ENCODE measurements at regions not wholly inside any gene's neighbourhood (a gene's known extent, or its start where the extent isn't known, plus 50 kb on each side); places are given as distances from the start of the nearest gene placed in this dataset.

DNA sequence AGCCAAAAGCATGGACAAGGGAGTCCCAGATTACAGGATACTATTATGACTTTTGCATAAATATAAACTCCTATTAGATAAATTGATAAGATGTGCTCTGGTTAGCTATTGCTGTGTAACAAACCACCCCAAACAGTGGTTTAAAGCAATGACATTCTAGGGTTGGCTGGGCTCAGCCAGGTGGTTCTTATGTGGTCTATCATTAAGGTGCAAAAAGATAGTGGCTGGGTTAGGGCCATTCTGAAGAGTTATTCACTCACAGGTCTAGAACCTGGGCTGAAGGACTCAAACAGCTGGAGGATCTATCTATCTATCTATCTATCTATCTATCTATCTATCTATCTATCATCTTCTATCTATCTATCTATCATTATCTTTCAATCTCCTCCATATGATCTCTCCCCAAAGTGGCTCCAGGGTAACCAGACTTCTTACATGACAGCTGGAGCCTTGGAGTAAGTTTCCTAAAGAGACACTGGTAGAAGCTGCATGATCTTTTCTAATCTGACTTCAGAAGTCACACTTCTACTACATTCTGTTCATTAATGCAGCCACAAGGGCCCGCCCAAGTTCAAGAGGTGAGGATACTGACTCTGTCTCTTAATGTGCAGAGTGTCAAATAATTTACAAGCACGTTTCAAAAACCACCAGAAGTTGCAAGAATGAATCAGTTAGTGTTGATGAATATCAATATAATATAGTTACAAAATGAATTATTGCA is 74.9 kb upstream of the XCR1 start:
- Histone ChIP-seq H3K4me1 (no peaks in the 10 kb centered on the region), H3K9me3 (no peaks in the 10 kb centered on the region), H3K4me3 (ENCODE audit: low read depth, low read length) (no peak overlapping the region), H3K36me3 (no peaks in the 10 kb centered on the region), H3K27me3 (no peaks in the 10 kb centered on the region)
- no peak for DNase-seq
- no peak for TF ChIP-seq CTCF (IDR thresholded peaks at IDR 0.05; ENCODE audit: low read depth, low read length)

DNA sequence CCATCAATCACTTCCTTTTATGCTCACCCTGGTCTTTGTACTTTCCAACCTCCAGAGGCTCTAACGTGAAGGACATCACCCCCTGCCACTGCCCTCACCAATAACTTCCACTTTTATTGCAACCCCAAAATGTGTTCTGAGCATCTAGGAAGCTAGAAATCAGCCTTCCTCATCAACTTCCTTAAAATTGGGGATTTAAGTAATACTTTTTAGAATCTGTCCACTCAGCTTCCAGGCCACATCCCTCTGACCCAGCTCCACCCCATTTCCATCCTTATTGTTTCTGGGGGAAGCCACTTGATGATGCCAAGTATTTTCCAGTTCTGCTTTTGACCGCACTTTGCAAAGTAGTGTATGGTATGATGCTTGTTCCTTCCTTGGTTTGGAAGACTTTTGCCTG is 73.5 kb upstream of the XCR1 start:
- Histone ChIP-seq H3K9me3 (no peaks in the 10 kb centered on the region), H3K36me3 (no peaks in the 10 kb centered on the region), H3K4me3 (ENCODE audit: low read depth, low read length) (no peak overlapping the region), H3K27me3 (no peaks in the 10 kb centered on the region), H3K4me1 (no peaks in the 10 kb centered on the region)
- TF ChIP-seq CTCF (IDR thresholded peaks at IDR 0.05; ENCODE audit: low read depth, low read length) = no peak
- DNase-seq = no peak

- H3K27me3 ChIP-seq = no peaks in the 10 kb centered on the region
- no peaks in the 10 kb centered on the region for H3K9me3 ChIP-seq
- H3K4me3 ChIP-seq (ENCODE audit: low read depth, low read length) = no peak overlapping the region
- H3K36me3 ChIP-seq = no peaks in the 10 kb centered on the region
- TF ChIP-seq CTCF (IDR thresholded peaks at IDR 0.05; ENCODE audit: low read depth, low read length) = no peak
- DNase-seq = no peak
- H3K4me1 ChIP-seq = no peaks in the 10 kb centered on the region
These were observed 71.1 kb upstream of the XCR1 start for GRCh38 chr3:46098319-46098761.

DNA sequence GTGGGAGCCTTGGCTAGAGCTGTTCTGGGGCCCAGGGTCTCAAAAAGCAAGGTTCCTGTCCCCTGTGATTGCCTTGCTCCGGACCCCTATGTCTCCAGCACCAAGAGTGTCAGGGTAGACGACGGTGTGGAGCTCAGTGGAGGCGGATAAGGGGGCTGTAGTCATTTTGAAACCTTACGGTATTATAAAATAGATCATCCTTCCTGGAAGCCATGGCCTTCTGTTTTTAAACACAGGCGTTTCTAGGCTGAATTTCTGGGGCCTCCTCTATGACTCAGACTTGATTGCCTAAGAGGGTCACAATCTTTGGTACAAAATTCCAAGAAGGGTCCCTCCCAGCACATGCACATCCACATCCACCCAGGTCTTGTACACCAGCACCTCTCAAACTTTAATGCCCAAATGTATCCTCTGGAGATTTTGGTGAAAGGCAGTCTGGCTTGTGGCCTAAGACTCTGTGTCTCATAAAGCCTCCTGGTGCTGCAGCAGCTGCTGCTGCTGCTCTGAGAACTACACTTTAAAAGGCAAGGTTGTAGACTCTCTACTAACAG is 70.5 kb upstream of the XCR1 start:
- no peak for TF ChIP-seq CTCF (IDR thresholded peaks at IDR 0.05; ENCODE audit: low read depth, low read length)
- H3K4me3 ChIP-seq (ENCODE audit: low read depth, low read length) = no peak overlapping the region
- H3K27me3 ChIP-seq = no peaks in the 10 kb centered on the region
- H3K9me3 ChIP-seq = no peaks in the 10 kb centered on the region
- DNase-seq = no peak
- no peaks in the 10 kb centered on the region for H3K4me1 ChIP-seq
- H3K36me3 ChIP-seq = no peaks in the 10 kb centered on the region

GRCh38 chr3:46096781-46097180 is 69.5 kb upstream of the XCR1 start:
- Histone ChIP-seq H3K36me3 (no peaks in the 10 kb centered on the region), H3K4me1 (no peaks in the 10 kb centered on the region), H3K27me3 (no peaks in the 10 kb centered on the region), H3K9me3 (no peaks in the 10 kb centered on the region), H3K4me3 (ENCODE audit: low read depth, low read length) (no peak overlapping the region)
- no peak for TF ChIP-seq CTCF (IDR thresholded peaks at IDR 0.05; ENCODE audit: low read depth, low read length)
- no peak for DNase-seq

DNA sequence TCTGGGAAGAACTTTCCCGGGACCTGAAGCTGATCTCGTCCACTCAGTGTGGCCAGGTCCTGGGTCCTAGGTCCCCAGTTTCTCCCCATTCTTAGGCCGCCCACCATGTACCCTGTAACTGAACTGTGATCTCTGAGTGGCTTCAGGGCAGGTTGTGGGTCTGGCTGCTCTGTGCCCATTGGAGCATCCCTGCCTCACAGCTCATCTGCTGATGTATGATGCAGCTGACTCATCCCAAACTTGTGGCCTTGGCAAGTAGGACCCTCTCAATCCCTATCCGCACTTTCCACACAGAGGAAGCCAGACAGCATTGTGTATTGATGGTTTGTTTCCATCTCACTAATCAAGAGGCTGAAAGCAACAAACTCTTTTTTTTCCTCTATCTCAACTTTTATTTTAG is 69.1 kb upstream of the XCR1 start:
- H3K36me3 ChIP-seq = no peaks in the 10 kb centered on the region
- H3K4me3 ChIP-seq (ENCODE audit: low read depth, low read length) = no peak overlapping the region
- H3K27me3 ChIP-seq = no peaks in the 10 kb centered on the region
- H3K9me3 ChIP-seq = no peaks in the 10 kb centered on the region
- DNase-seq = no peak
- H3K4me1 ChIP-seq = no peaks in the 10 kb centered on the region
- no peak for TF ChIP-seq CTCF (IDR thresholded peaks at IDR 0.05; ENCODE audit: low read depth, low read length)

Measured in BE2C (cell line).